H1 (cell line): ENCODE measurements at regions not wholly inside any gene's neighbourhood (a gene's known extent, or its start where the extent isn't known, plus 50 kb on each side); places are given as distances from the start of the nearest gene placed in this dataset.
A peak's percentile ranks its signal among the peaks of the same experiment; 100 is the strongest.

ENCODE experiments used
- BACH1 ChIP-seq: IDR thresholded peaks from 2 replicates; pipeline ENCODE4 v1.6.1; 2012; ENCODE audit warnings: low read length, improper control_type of control experiment
- CBX5 ChIP-seq: fragments of 300-800, 300-1000 bp; sonication (generic); IDR thresholded peaks from 2 replicates; pipeline ENCODE4 v1.7.1; 2016; ENCODE audit warnings: antibody characterized with exemption, low read length, low read depth
- NANOG ChIP-seq: IDR thresholded peaks from 2 replicates; pipeline ENCODE4 v1.6.1; 2011; ENCODE audit warnings: low read length, low read depth, mild to moderate bottlenecking, inconsistent platforms; ENCODE audit not compliant: insufficient read depth, poor library complexity, severe bottlenecking
- SIRT6 ChIP-seq: IDR thresholded peaks from one replicate; pipeline ENCODE4 v1.7.1; 2012; ENCODE audit warnings: low read length, inconsistent platforms
- TF ChIP-seq, protein P1 (sequence below), 3 experiments: IDR thresholded peaks; 1 replicate in 2 of 3; 2 replicates in 1 of 3; pipeline versions ENCODE4 v1.5.1 to v1.6.1; 2011; ENCODE audit warnings: low read length in 3 of 3, mild to moderate bottlenecking in 3 of 3, inconsistent platforms in 2 of 3, low read depth in 1 of 3, moderate library complexity in 1 of 3; ENCODE audit not compliant: insufficient read depth in 1 of 3; ENCODE audit errors: control extremely low read depth in 1 of 3

DNA sequence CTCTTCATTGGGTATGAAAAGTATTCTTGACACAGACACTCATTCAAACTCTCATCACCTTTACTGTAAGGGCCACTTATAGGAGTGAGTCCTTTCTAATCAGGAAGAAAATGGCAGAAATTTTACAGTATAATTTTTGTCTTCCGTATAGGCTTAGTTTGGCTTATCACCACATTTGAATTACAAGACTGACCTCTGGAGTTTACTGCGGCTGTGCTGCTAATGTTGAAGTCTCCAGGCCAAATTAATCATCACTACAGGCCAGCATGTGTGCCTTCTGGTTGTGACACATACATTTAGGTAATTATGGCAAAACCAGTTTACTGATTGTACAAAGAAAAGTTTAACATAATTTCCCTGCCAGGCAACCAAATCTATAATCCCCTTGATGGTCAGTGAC lies 753.6 kb upstream of the GCFC2 start (continued):
- TF ChIP-seq, protein P1, sequence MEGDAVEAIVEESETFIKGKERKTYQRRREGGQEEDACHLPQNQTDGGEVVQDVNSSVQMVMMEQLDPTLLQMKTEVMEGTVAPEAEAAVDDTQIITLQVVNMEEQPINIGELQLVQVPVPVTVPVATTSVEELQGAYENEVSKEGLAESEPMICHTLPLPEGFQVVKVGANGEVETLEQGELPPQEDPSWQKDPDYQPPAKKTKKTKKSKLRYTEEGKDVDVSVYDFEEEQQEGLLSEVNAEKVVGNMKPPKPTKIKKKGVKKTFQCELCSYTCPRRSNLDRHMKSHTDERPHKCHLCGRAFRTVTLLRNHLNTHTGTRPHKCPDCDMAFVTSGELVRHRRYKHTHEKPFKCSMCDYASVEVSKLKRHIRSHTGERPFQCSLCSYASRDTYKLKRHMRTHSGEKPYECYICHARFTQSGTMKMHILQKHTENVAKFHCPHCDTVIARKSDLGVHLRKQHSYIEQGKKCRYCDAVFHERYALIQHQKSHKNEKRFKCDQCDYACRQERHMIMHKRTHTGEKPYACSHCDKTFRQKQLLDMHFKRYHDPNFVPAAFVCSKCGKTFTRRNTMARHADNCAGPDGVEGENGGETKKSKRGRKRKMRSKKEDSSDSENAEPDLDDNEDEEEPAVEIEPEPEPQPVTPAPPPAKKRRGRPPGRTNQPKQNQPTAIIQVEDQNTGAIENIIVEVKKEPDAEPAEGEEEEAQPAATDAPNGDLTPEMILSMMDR (IDR thresholded peaks at IDR 0.05; ENCODE audit: control extremely low read depth in 1 of 3, insufficient read depth in 1 of 3, low read depth in 1 of 3, low read length in 3 of 3), result peak in 1 of 3 experiments; percentile 28; a peak in 2 of 4 replicates
- TF ChIP-seq NANOG (no peak), SIRT6 (no peak), BACH1 (no peak), CBX5 (no peak)
- TF ChIP-seq, all 59 proteins: peak for 2
